KMS-11 (cell line): ENCODE measurements at regions not wholly inside any gene's neighbourhood (a gene's known extent, or its start where the extent isn't known, plus 50 kb on each side); places are given as distances from the start of the nearest gene placed in this dataset.

Source experiments
- H2AFZ ChIP-seq: fragments of 200-600 bp; sonication (generic); 2 replicates; pipeline ENCODE4 v1.6.1; 2016; ENCODE audit warnings: antibody characterized with exemption, mixed run types, low read depth
- H3K27ac ChIP-seq: fragments of 200-600 bp; sonication (generic); 2 replicates; pipeline ENCODE4 v1.6.1; 2016; ENCODE audit warnings: mild to moderate bottlenecking, mixed run types
- H3K27me3 ChIP-seq: fragments of 200-600 bp; sonication (generic); 2 replicates; pipeline ENCODE4 v1.6.1; 2017; ENCODE audit warnings: mild to moderate bottlenecking, low read depth, mixed run types, moderate library complexity; ENCODE audit not compliant: insufficient read depth
- H3K36me3 ChIP-seq: fragments of 200-600 bp; sonication (generic); 2 replicates; pipeline ENCODE4 v1.6.1; 2017; ENCODE audit warnings: mild to moderate bottlenecking, mixed run types; ENCODE audit not compliant: insufficient read depth
- H3K4me1 ChIP-seq: fragments of 200-600 bp; sonication (generic); 2 replicates; pipeline ENCODE4 v1.6.1; 2016; ENCODE audit warnings: mild to moderate bottlenecking, low read depth, mixed run types; ENCODE audit not compliant: poor library complexity, severe bottlenecking
- H3K4me2 ChIP-seq: fragments of 200-600 bp; sonication (generic); 2 replicates; pipeline ENCODE4 v1.7.0; 2016; ENCODE audit warnings: mild to moderate bottlenecking, mixed run types
- H3K4me3 ChIP-seq: fragments of 200-600 bp; sonication (generic); IDR thresholded peaks from 2 replicates; pipeline ENCODE4 v1.6.1; 2017; ENCODE audit warnings: low read depth, low read length, mixed read lengths; ENCODE audit not compliant: insufficient read depth
- H3K79me2 ChIP-seq: fragments of 200-600 bp; sonication (generic); 2 replicates; pipeline ENCODE4 v1.6.1; 2016; ENCODE audit warnings: low read depth, mixed run types; ENCODE audit not compliant: insufficient read depth
- H3K9ac ChIP-seq: fragments of 200-600 bp; sonication (generic); 2 replicates; pipeline ENCODE4 v1.6.1; 2016; ENCODE audit warnings: mild to moderate bottlenecking, mixed run types
- H4K20me1 ChIP-seq: fragments of 200-600 bp; sonication (generic); 2 replicates; pipeline ENCODE4 v1.6.1; 2016; ENCODE audit warnings: mild to moderate bottlenecking, mixed run types; ENCODE audit not compliant: insufficient read depth
- CTCF ChIP-seq: fragments of 200-600 bp; sonication (generic); conservative IDR thresholded peaks from 2 replicates; pipeline ENCODE4 v1.6.1; 2017; ENCODE audit warnings: low read depth, mild to moderate bottlenecking, antibody characterized with exemption, low read length, moderate library complexity, mixed read lengths

- Histone ChIP-seq H3K4me2 (no peak overlapping the region), H3K4me1 (no peaks in the 10 kb centered on the region), H3K27ac (no peak overlapping the region), H3K79me2 (no peaks in the 10 kb centered on the region), H3K4me3 (no peak overlapping the region), H3K36me3 (no peaks in the 10 kb centered on the region), H3K27me3 (no peaks in the 10 kb centered on the region), H2AFZ (no peak overlapping the region), H4K20me1 (no peaks in the 10 kb centered on the region), H3K9ac (no peak overlapping the region)
- TF ChIP-seq CTCF, result no peak
These were observed 530.3 kb downstream of the ZIC1 start for GRCh38 chr3:147939425-147939824.

- Histone ChIP-seq H3K4me2 (no peak overlapping the region), H3K79me2 (no peaks in the 10 kb centered on the region), H3K36me3 (no peaks in the 10 kb centered on the region), H3K4me1 (no peaks in the 10 kb centered on the region), H3K27me3 (no peaks in the 10 kb centered on the region), H4K20me1 (no peaks in the 10 kb centered on the region), H3K9ac (no peak overlapping the region), H2AFZ (no peak overlapping the region), H3K27ac (no peak overlapping the region), H3K4me3 (no peak overlapping the region)
- no peak for TF ChIP-seq CTCF
These were observed 530.7 kb downstream of the ZIC1 start for GRCh38 chr3:147939839-147940238.

DNA sequence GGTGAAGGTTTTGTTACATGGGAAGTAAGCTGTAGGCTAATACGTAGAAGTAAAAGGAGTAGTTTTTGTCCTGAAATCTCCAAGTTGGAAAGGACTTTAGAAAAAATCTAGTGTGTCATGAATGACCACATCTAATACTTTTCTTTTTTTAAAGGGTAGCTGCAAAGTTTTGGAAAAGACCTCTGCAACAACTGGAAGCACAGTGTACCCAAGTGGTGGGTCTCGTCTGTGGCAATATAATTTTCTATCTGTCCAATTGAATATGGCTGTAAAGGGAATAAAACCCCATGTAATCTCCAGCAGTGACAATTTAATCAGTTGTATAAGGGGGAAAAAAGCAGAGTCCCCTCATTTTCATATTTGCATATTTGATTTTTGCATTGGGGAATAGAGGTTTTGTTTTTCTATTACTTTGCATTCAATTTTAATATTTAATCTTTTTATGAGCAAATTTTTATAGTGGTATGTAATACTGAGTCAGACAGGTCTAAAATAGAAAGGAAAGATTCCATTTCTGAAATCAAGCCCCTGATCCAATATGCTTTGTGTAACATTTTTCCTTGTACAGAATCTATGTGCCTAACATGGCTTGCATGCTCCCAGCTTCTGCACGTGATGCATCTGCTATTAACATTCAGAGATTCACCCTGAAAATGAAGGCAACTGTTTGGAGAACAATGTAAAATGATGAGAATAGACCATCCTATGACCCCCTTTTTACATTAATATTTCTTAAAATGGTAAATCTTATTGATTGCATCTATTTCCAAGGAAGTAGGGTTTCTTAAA, 531.4 kb downstream of the ZIC1 start:
- Histone ChIP-seq H3K79me2 (no peaks in the 10 kb centered on the region), H4K20me1 (no peaks in the 10 kb centered on the region), H3K4me2 (no peak overlapping the region), H3K27me3 (no peaks in the 10 kb centered on the region), H3K4me1 (no peaks in the 10 kb centered on the region), H3K9ac (no peak overlapping the region), H3K27ac (no peak overlapping the region), H2AFZ (no peak overlapping the region), H3K36me3 (no peaks in the 10 kb centered on the region), H3K4me3 (no peak overlapping the region)
- TF ChIP-seq CTCF, result no peak

DNA sequence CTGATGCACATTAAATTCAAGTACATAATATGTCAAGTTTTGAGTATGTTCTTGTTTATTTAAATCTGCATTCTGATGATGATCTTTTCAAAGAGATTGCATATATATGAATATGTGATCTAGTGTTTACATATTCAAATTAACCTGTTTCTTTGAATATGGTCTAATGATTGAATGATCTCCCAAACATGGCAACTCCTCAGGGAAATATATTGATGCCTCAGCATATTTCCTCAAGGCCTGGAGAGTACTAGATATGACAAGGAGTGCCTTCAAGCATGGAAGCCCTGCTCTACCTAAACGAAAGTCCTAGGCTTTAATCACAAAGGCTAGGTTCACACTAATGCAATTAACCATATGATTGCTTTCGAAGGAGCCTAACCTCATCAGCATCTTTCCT, 532.8 kb downstream of the ZIC1 start:
- Histone ChIP-seq H3K4me3 (no peak overlapping the region), H3K4me1 (peaks cover 13% of the 10 kb centered on the region)
- no peak for TF ChIP-seq CTCF

More for the DNA sequence above, 532.8 kb downstream of the ZIC1 start:
- no peaks in the 10 kb centered on the region for H3K79me2 ChIP-seq
- no peak overlapping the region for H2AFZ ChIP-seq
- H3K27ac ChIP-seq, result no peak overlapping the region
- no peaks in the 10 kb centered on the region for H3K27me3 ChIP-seq
- no peak overlapping the region for H3K4me2 ChIP-seq
- no peak overlapping the region for H3K9ac ChIP-seq
- H4K20me1 ChIP-seq, result no peaks in the 10 kb centered on the region
- H3K36me3 ChIP-seq, result no peaks in the 10 kb centered on the region
